Lower leg skin (tissue), 3 donors: ENCODE measurements at regions not wholly inside any gene's neighbourhood (a gene's known extent, or its start where the extent isn't known, plus 50 kb on each side); places are given as distances from the start of the nearest gene placed in this dataset.

Experiments
- CTCF ChIP-seq, 3 donors: fragments of 450-650 bp; IDR thresholded peaks; one replicate each; pipeline ENCODE4 v1.5.1; 2016; ENCODE audit warnings: antibody characterized with exemption in 3 of 3, mild to moderate bottlenecking in 3 of 3, moderate library complexity in 2 of 3
- POLR2A ChIP-seq, 2 donors: fragments of 450-650 bp; IDR thresholded peaks; one replicate each; pipeline ENCODE4 v1.6.1; 2016 to 2017; ENCODE audit warnings: antibody characterized with exemption in 2 of 2, mild to moderate bottlenecking in 1 of 2, moderate library complexity in 1 of 2

- no peak for TF ChIP-seq POLR2A (IDR thresholded peaks at IDR 0.05)
- TF ChIP-seq CTCF (IDR thresholded peaks at IDR 0.05): no peak
Observed at GRCh38 chr16:86777381-86777946, 199.1 kb downstream of the FOXL1 start.
